HFFc6 (cell line): ENCODE measurements at regions not wholly inside any gene's neighbourhood (a gene's known extent, or its start where the extent isn't known, plus 50 kb on each side); places are given as distances from the start of the nearest gene placed in this dataset.

ENCODE experiments used
- DNase-seq: peaks from one replicate; pipeline ENCODE4 v3.0.0-alpha.2; 2018
- H3K27ac Mint-ChIP-seq: 2 replicates; pipeline ENCODE4 v1.8.0; 2020; ENCODE audit warnings: mild to moderate bottlenecking, mixed read lengths
- H3K27me3 Mint-ChIP-seq: 2 replicates; pipeline ENCODE4 v1.8.0; 2021; ENCODE audit warnings: mild to moderate bottlenecking, moderate library complexity, mixed read lengths; ENCODE audit not compliant: insufficient read depth
- H3K36me3 Mint-ChIP-seq: 2 replicates; pipeline ENCODE4 v1.8.0; 2021; ENCODE audit warnings: low read depth, mixed read lengths
- H3K4me1 Mint-ChIP-seq: 2 replicates; pipeline ENCODE4 v1.8.0; 2020; ENCODE audit warnings: low read depth, mixed read lengths
- H3K4me3 Mint-ChIP-seq: 2 replicates; pipeline ENCODE4 v1.8.0; 2020; ENCODE audit warnings: mild to moderate bottlenecking, moderate library complexity, mixed read lengths
- H3K9me3 Mint-ChIP-seq: 2 replicates; pipeline ENCODE4 v1.8.0; 2020; ENCODE audit warnings: mild to moderate bottlenecking, mixed read lengths
- CTCF ChIP-seq: fragments of 200-600 bp; sonication (generic); IDR thresholded peaks from 2 replicates; pipeline ENCODE4 v1.5.0; 2021; ENCODE audit warnings: antibody characterized with exemption, mild to moderate bottlenecking

GRCh38 chr11:29876192-29876591 is 140.6 kb downstream of the KCNA4 start:
- no peak for DNase-seq
- peaks cover 54% of the 10 kb centered on the region for H3K9me3 Mint-ChIP-seq
- no peak for TF ChIP-seq CTCF
- no peaks in the 10 kb centered on the region for H3K4me1 Mint-ChIP-seq
- H3K27me3 Mint-ChIP-seq, result no peaks in the 10 kb centered on the region
- no peaks in the 10 kb centered on the region for H3K36me3 Mint-ChIP-seq
- no peak overlapping the region for H3K4me3 Mint-ChIP-seq
- H3K27ac Mint-ChIP-seq, result no peak overlapping the region

GRCh38 chr11:29847219-29847618 is 169.6 kb downstream of the KCNA4 start:
- DNase-seq, result no peak
- no peak overlapping the region for H3K4me3 Mint-ChIP-seq
- TF ChIP-seq CTCF, result no peak
- no peaks in the 10 kb centered on the region for H3K36me3 Mint-ChIP-seq
- no peaks in the 10 kb centered on the region for H3K4me1 Mint-ChIP-seq
- H3K27me3 Mint-ChIP-seq, result no peaks in the 10 kb centered on the region
- no peak overlapping the region for H3K27ac Mint-ChIP-seq
- H3K9me3 Mint-ChIP-seq, result peaks cover 41% of the 10 kb centered on the region

GRCh38 chr11:29844701-29845379 is 172.0 kb downstream of the KCNA4 start:
- Mint-ChIP-seq H3K27ac (no peak overlapping the region), H3K36me3 (no peaks in the 10 kb centered on the region), H3K4me1 (no peaks in the 10 kb centered on the region), H3K27me3 (no peaks in the 10 kb centered on the region), H3K9me3 (peaks cover 25% of the 10 kb centered on the region), H3K4me3 (no peak overlapping the region)
- DNase-seq, result no peak
- TF ChIP-seq CTCF, result no peak

GRCh38 chr11:29844031-29844430 is 172.8 kb downstream of the KCNA4 start:
- TF ChIP-seq CTCF, result no peak
- no peaks in the 10 kb centered on the region for H3K36me3 Mint-ChIP-seq

GRCh38 chr11:29842061-29842460 is 174.8 kb downstream of the KCNA4 start:
- Mint-ChIP-seq H3K4me3 (no peak overlapping the region), H3K27me3 (no peaks in the 10 kb centered on the region), H3K27ac (no peak overlapping the region), H3K36me3 (no peaks in the 10 kb centered on the region), H3K4me1 (no peaks in the 10 kb centered on the region), H3K9me3 (peaks cover 27% of the 10 kb centered on the region)
- TF ChIP-seq CTCF, result no peak
- DNase-seq, result no peak

More at GRCh38 chr11:29844031-29844430, 172.8 kb downstream of the KCNA4 start:
- no peak for DNase-seq
- Mint-ChIP-seq H3K27ac (no peak overlapping the region), H3K4me1 (no peaks in the 10 kb centered on the region), H3K4me3 (no peak overlapping the region), H3K9me3 (peaks cover 25% of the 10 kb centered on the region), H3K27me3 (no peaks in the 10 kb centered on the region)

GRCh38 chr11:29826878-29827277 is 190.0 kb downstream of the KCNA4 start:
- Mint-ChIP-seq H3K4me3 (no peak overlapping the region), H3K4me1 (no peaks in the 10 kb centered on the region), H3K9me3 (peaks cover 54% of the 10 kb centered on the region), H3K36me3 (no peaks in the 10 kb centered on the region), H3K27ac (no peak overlapping the region), H3K27me3 (no peaks in the 10 kb centered on the region)
- TF ChIP-seq CTCF, result no peak
- no peak for DNase-seq
